Spleen (tissue), 11 donors: ENCODE measurements at regions not wholly inside any gene's neighbourhood (a gene's known extent, or its start where the extent isn't known, plus 50 kb on each side); places are given as distances from the start of the nearest gene placed in this dataset.

Experiments
- DNase-seq: peaks from one replicate; pipeline ENCODE4 v3.0.0-alpha.2; 2020
- H3K27ac ChIP-seq, 8 donors: fragments of 200-600 bp; sonication (generic) in 7 of 8; 1 replicate in 4 of 8; 2 replicates in 4 of 8; pipeline versions ENCODE4 v1.5.0 to v1.8.0; 2016 to 2021; ENCODE audit warnings: inconsistent platforms in 4 of 8, mild to moderate bottlenecking in 4 of 8, moderate library complexity in 1 of 8
- H3K27me3 ChIP-seq, 7 donors: fragments of 200-600 bp; sonication (generic) in 6 of 7; replicated peaks in 1 of 7; 1 replicate in 4 of 7; 2 replicates in 3 of 7; pipeline versions ENCODE4 v1.5.0 to v1.8.0; 2016 to 2021; ENCODE audit warnings: inconsistent platforms in 3 of 7, mild to moderate bottlenecking in 1 of 7
- H3K36me3 ChIP-seq, 6 donors: fragments of 200-600 bp; sonication (generic) in 5 of 6; 1 replicate in 4 of 6; 2 replicates in 2 of 6; pipeline versions ENCODE4 v1.5.0 to v1.8.0; 2016 to 2021; ENCODE audit warnings: inconsistent platforms in 2 of 6
- H3K4me1 ChIP-seq, 6 donors: fragments of 200-600 bp; sonication (generic) in 5 of 6; 1 replicate in 3 of 6; 2 replicates in 3 of 6; pipeline versions ENCODE4 v1.5.0 to v1.8.0; 2016 to 2021; ENCODE audit warnings: inconsistent platforms in 3 of 6
- H3K4me3 ChIP-seq, 8 donors: fragments of 200-600 bp; sonication (generic) in 7 of 8; 1 replicate in 4 of 8; 2 replicates in 4 of 8; pipeline versions ENCODE4 v1.5.0 to v1.8.0; 2016 to 2021; ENCODE audit warnings: inconsistent platforms in 4 of 8, mild to moderate bottlenecking in 4 of 8, moderate library complexity in 2 of 8
- H3K9me3 ChIP-seq, 8 donors: fragments of 200-600 bp; sonication (generic) in 7 of 8; 1 replicate in 4 of 8; 2 replicates in 4 of 8; pipeline versions ENCODE4 v1.5.0 to v1.8.0; 2016 to 2021; ENCODE audit warnings: inconsistent platforms in 4 of 8
- CTCF ChIP-seq, 11 experiments: fragments of 200-600 bp in 7 of 11; fragments of 450-650 bp in 4 of 11; sonication (generic) in 4 of 11; IDR thresholded peaks in 8 of 11; conservative IDR thresholded peaks in 3 of 11; 1 replicate in 7 of 11; 2 replicates in 4 of 11; pipeline versions ENCODE4 v1.4.0 to v1.8.0; 2016 to 2021; ENCODE audit warnings: antibody characterized with exemption in 11 of 11, inconsistent platforms in 4 of 11, mild to moderate bottlenecking in 1 of 11
- POLR2A ChIP-seq, 3 donors: fragments of 450-650 bp; IDR thresholded peaks; one replicate each; pipeline ENCODE4 v1.5.1; 2017; ENCODE audit warnings: antibody characterized with exemption in 3 of 3, mild to moderate bottlenecking in 1 of 3
- POLR2AphosphoS5 ChIP-seq, 3 donors: sonication (generic); formaldehyde crosslinking; IDR thresholded peaks; one replicate each; pipeline ENCODE4 v1.5.1; 2017; ENCODE audit warnings: antibody characterized with exemption in 3 of 3
- WGBS, 5 donors: extraction: QIAGEN DNeasy Blood & Tissue Kit in 3 of 5; methylation state at CpG; one replicate each; pipeline versions ENCODE4 v1.1.5 to v1.1.7; 2013 to 2018; 5-methylcytosine and 5-hydroxymethylcytosine counted together
- intact Hi-C: fragments of 100-400 bp; cut with DNase I; formaldehyde crosslinking; loops from one replicate; pipeline ENCODE4 v1.15.0; 2023; ENCODE audit warnings: low total_unique reads
- donor health status: healthy with polysubstance abuse.
- donor health status: DM: no; HTN: no; CAD: no; lungs with moderate emphysema.
- donor health status: DM: no; HTN: no; CAD: no.
- donor health status: Bipolar disorder and iron deficiency.
- donor health status: healthy.
- donor health status: DM: no; HTN: no; CAD: no.
- donor health status: DM: yes; HTN: yes; CAD: no.

GRCh38 chr10:59595593-59595992, 114.1 kb downstream of the SLC16A9 start:
- Histone ChIP-seq H3K9me3 (no peaks in the 10 kb centered on the region), H3K27ac (no peak overlapping the region), H3K4me1 (no peaks in the 10 kb centered on the region), H3K4me3 (no peak overlapping the region), H3K27me3 (no peaks in the 10 kb centered on the region), H3K36me3 (no peaks in the 10 kb centered on the region)
- DNase-seq, result no peak
- 44 to 59% (median 48%) methylated on average over 1 of the region's 1 CpG for WGBS, 5 donors
- intact Hi-C loops, result no loop called here
- TF ChIP-seq CTCF (IDR thresholded peaks at IDR 0.05 in 8 of 11, conservative IDR thresholded peaks at IDR 0.05 in 3 of 11) (no peak), POLR2A (IDR thresholded peaks at IDR 0.05) (no peak)

- Histone ChIP-seq H3K27ac (no peak overlapping the region), H3K4me1 (no peaks in the 10 kb centered on the region), H3K36me3 (no peaks in the 10 kb centered on the region), H3K9me3 (no peaks in the 10 kb centered on the region), H3K27me3 (no peaks in the 10 kb centered on the region), H3K4me3 (no peak overlapping the region)
- no peak for DNase-seq
- 84 to 93% (median 91%) methylated on average over 2 of the region's 2 CpGs for WGBS, 5 donors
- intact Hi-C loops, result no loop called here
- TF ChIP-seq POLR2AphosphoS5 (IDR thresholded peaks at IDR 0.05), result no peak
- TF ChIP-seq POLR2A (IDR thresholded peaks at IDR 0.05), result no peak
- TF ChIP-seq CTCF (IDR thresholded peaks at IDR 0.05 in 8 of 11, conservative IDR thresholded peaks at IDR 0.05 in 3 of 11), result no peak
These were observed 115.9 kb downstream of the SLC16A9 start for GRCh38 chr10:59593768-59594167.

- Histone ChIP-seq H3K9me3 (no peaks in the 10 kb centered on the region), H3K27me3 (no peaks in the 10 kb centered on the region), H3K36me3 (no peaks in the 10 kb centered on the region), H3K4me3 (no peak overlapping the region), H3K4me1 (no peaks in the 10 kb centered on the region), H3K27ac (no peak overlapping the region)
- DNase-seq, result no peak
- intact Hi-C loops, result no loop called here
- WGBS, 5 donors, result 89 to 96% (median 93%) methylated on average over 6 of the region's 6 CpGs
- TF ChIP-seq POLR2AphosphoS5 (IDR thresholded peaks at IDR 0.05) (no peak), CTCF (IDR thresholded peaks at IDR 0.05 in 8 of 11, conservative IDR thresholded peaks at IDR 0.05 in 3 of 11) (no peak), POLR2A (IDR thresholded peaks at IDR 0.05) (no peak)
These were observed 119.9 kb downstream of the SLC16A9 start for GRCh38 chr10:59589796-59590195.

GRCh38 chr10:59588791-59589190, 120.9 kb downstream of the SLC16A9 start:
- 60 to 82% (median 70%) methylated on average over 5 to 6 of the region's 6 CpGs for WGBS, 5 donors

More at GRCh38 chr10:59588791-59589190, 120.9 kb downstream of the SLC16A9 start:
- no peak overlapping the region for H3K4me3 ChIP-seq
- TF ChIP-seq POLR2A (IDR thresholded peaks at IDR 0.05) (no peak), POLR2AphosphoS5 (IDR thresholded peaks at IDR 0.05) (no peak), CTCF (IDR thresholded peaks at IDR 0.05 in 8 of 11, conservative IDR thresholded peaks at IDR 0.05 in 3 of 11) (no peak)
- no peak overlapping the region for H3K27ac ChIP-seq
- intact Hi-C loops, result no loop called here
- no peaks in the 10 kb centered on the region for H3K27me3 ChIP-seq
- no peaks in the 10 kb centered on the region for H3K36me3 ChIP-seq
- H3K4me1 ChIP-seq, result no peaks in the 10 kb centered on the region
- no peak for DNase-seq
- no peaks in the 10 kb centered on the region for H3K9me3 ChIP-seq
